ENCODE measurements at regions not wholly inside any gene's neighbourhood (a gene's known extent, or its start where the extent isn't known, plus 50 kb on each side); places are given as distances from the start of the nearest gene placed in this dataset.
"Not testable (repeated sequence)": the region's sequence is repeated elsewhere in the genome, so short reads cannot be mapped to it uniquely, and the experiment has no call there.

DNA sequence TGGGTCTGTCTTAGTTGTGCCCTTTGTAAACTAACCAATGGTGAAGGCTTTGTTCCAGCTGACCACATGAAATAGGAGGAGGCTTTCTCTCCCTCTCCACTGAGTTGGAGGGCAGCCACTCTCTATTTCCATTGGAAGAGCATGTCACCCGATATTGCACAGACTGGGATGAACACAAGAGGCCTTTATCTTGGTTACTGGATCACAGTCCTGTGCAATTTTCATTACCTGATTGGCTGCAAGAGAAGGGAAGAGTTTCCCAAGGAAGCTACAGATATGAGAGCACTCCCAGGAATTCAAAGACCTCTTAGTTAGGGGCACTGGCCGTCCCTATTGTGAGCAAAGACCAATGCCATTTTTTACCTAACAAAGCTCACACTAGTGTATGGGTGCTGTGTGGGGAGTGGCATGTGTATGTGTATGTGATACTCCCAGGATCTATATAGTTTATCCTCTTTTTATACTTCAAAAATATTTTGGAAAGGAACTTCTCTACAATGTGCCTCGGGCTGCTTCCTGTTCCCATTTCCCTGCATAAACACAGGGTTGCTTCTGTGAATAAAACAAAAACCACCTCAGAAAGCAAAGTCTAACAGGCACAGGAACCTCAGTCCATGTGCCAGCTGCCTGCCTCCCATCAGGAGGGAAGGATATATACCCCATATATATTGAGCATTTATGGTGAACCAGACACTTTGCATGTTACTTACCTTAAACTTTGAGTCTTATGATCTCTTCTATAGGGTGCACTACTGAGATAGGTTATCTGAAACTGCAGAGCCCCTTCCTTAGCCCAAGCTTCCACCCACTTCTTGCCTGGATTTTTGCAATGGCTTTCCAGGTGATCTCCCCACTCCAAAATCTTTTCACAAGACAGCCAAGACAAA, 126.5 kb downstream of the RASSF10 start:
- peak in 1 of 2 donors; percentile 74 for DNase-seq (ENCODE audit: low read depth in 2 of 2)

DNA sequence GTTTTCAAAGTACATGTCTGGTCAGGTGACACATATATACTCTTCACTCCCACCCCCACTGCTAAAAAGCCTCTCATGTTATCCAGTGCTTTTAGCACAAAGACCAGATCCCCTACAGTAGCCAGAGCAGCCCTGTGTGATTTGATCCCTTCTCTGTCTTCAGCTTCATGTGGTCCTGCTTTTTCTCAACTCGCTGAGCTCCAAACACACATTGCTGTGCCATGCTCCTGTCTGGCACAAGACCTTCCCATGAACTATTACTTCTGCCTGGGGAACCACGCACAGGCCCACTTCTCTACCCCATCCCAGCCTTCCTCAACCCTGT, 127.1 kb downstream of the RASSF10 start:
- no peak for DNase-seq (ENCODE audit: low read depth in 2 of 2)

DNA sequence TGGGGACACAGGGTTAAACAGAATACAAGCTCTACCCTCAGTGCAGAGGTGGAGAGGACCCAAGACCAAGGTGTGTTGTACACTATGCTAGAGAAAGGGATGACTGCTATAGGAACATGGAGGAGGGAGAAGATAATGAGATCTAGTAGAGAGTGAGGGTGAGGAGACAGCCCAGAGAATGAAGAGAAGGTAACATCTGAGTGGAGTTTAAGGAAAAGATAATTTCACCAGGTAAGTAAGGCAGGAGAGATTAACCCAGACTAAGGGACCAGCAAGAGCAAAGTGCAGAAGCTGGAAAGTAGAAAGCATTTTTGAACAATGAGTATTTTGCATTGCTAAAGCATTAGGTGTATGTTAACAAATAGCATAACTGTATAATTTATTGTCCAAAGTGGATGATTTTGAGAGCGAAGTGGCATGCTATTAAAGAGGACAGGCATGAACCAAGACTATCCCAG, 128.8 kb downstream of the RASSF10 start:
- DNase-seq (ENCODE audit: low read depth in 2 of 2), result no peak

DNA sequence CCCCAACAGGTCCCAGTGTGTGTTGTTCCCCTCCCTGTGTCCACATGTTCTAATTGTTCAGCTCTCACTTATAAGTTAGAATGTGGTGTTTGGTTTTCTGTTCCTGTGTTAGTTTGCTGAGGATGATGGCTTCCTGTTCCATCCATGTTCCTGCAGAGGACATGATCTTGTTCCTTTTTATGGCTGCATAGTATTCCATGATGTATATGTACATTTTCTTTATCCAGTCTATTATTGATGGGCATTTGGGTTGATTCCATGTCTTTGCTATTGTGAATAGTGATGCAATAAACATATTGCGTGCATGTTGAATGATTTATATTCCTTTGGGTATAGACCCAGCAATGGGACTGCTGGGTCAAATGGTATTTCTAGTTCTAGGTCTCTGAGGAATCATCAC, 130.0 kb downstream of the RASSF10 start:
- DNase-seq (ENCODE audit: low read depth in 2 of 2), result not testable (repeated sequence)

DNA sequence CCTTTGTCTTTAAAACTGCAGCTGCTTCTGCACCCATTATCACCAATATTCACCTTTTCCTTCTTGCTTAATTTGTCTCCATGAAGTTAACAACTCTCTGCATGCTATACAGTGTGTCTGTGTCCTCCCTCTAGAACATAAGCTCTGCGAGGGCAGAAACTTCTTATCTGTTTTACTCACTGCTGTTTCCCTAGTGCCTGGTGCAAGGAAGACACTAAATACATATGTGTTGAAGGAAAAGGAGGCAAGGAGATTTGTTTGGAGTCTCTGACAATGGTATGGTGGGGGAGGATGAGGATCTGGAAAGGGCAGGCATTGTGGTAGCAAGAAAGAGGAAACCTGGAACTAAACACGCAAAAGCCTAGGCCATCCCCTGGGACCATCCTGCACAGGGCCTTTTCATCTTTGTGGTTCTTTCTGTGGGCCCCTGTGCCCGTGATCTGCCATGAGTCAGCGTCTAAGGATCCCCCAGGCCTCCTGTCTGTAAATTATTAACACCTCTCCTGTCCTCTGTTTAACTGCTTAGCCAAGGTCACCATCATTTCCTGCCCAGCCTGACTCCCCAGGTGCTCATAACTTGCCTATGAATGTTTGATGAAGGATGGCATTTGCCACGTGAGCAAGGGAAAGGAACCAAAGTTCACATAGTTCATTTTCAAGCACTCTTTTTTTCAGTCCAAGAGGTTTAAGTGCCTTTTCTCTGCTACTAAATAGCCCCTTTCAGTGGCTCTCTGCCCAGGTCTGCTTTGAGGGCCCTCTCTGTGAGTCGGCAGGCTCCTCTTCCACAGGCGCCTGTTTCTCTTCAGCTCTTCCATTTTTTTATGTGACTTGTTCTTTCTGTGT, 131.1 kb downstream of the RASSF10 start:
- peak in 1 of 2 donors; percentile 72 for DNase-seq (ENCODE audit: low read depth in 2 of 2)

DNA sequence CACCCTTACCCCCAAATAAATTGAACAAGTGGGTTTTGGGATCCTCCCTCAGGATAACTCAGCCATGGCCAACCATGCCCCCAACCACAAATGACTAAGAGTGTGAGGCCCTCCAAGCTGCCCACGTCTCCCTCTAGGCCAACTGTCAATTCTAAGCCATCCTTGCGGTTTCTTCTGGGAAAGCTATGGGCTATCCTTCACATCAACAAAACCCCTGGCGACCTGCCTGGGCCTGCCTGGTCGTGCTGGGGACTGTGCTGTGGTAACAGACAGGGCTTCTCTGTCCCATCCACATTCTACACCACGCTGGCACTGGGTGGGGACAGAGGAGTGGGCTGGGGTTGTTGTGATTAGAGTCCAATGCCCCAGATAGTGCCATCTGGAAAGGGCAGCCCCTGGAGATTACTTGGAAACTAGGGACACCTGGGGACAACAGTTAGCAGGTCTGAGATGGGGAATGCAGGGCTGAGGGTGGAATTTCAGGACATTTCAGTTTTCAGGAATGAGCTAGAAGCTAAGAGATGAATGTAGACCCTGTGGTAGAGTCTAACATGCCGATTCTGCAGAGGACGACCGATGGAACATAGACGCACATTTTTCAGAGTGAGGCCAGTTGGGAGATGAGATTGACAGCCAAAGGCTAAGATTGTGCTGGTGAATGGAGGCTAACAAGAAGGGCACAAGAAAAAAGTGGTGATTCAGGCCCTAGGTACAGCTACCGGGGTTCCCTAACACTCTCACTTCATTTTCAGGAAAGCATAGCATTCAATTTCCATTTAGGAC, 131.9 kb downstream of the RASSF10 start:
- DNase-seq (ENCODE audit: low read depth in 2 of 2), result no peak

DNA sequence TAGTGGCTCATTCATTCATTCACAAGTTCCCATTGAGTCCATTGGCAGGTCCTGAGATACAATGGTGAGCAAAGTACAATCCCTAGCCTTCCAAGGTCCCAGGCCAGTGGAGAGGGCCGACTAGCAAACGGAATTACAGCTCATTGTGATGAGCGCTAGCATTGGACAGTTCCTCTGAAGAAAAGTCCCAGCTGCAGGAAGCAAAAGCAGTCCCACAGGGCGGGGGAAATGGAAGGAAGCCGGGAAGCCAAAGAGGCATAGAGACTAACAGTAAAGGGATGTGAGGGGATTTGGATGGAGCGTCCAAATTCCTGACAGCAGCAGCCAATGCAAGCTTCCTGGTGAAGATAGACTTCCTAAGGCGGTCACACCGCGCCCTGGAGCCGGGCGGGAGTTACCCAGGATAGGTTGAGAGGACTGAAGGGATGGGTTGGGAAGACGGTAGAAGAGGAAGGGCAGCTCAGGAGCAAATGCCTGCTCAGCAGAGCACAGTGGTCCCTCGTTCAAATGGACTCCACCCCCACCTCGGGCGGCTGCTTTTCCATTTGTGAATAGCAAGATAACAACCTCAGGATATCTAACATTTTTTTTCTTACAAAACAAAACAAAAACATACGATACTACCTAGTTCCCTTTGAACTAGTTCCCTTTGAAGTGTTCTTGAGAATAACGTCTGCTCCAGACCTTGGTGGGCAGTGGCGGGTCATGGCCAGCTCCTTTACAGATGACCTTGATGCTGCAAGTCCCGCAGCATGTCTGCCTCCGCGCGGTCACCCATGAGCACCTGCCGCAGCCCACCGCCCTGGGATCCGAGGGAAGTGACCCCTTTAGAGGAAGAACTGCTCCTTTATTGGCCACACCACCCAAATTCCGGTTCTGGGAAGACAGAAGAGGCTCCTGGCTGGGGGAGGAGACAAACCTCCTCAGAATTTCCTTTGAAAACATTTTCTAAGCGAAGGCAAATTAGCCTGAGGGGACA, 132.9 kb downstream of the RASSF10 start:
- peak in 1 of 2 donors; percentile 34 for DNase-seq (ENCODE audit: low read depth in 2 of 2)

DNA sequence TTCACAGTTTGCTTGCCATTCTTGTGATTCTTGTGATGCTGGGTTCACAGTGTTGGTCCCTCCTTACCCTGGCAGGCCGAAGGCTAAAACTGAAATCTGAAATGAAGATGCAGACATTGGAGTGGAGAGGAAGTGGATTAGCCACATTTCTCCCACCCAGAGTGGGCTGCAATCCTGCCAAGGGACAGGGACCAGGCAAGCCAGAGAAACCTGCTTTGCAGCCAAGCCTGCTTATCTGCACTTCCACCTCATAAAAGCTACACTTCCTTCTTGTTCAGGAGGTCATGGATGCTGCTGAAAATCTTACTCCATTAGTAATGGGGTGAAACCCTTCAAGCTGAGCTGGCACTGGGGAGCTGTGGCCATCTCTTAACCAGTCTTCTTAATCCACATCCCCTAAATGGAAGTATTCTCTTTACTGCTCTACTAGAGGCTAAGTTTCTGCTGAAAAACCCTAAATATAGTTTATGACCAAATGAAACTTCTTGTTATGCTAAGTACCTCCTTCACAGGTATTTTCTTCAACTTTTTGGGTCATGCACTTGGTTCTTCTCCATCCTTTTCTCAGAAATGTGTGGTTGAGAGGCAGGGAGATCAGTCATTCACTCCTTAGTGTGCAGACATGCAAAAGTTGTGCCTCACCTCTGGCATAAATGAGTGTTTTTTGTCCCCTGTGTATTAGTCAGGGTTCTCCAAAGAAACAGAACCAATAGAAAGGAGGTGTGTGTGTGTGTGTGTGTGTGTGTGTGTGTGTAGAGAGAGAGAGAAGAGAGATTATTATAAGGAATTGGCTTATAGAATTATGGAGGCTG, 133.9 kb upstream of the BMAL1 start:
- DNase-seq (ENCODE audit: low read depth in 2 of 2), result peak in 1 of 2 donors; percentile 23

DNA sequence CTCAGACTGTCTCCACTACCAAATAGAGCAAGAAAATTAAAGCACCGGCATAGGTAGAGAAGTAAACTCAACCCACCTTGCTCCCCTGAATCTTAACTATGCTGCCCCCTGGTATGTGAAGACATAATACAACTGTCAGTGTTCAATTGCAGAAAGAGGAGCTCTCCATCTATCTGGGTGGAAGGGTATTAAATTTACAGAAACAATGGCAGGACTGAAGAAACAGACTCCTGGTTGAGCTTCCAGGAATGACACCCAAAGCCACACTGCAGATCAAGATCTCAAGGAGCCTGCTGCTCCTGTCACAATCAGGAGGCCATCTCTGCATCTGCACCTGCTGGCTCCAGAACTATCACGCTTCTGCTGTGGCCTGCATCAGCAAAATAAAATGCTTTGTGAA, 132.1 kb upstream of the BMAL1 start:
- no peak for DNase-seq (ENCODE audit: low read depth in 2 of 2)

DNA sequence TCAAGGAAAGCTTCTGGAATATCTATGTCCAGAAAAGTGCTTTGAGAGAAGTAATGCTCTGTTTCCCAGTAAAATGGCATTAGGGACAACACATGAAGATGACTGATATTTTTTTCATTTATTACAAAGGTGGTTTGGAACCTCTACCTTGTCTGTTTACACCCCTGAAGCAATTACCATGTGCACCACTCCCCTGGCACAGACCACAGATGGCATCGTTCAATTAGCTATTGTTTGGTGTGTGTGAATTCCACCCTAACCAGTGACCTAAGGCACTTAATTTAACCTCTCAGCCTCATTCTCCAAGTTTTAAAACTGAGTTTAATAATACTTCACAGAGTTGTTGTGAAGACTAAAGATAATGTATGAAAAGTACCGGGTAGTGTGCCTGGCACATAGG, 127.6 kb upstream of the BMAL1 start:
- DNase-seq (ENCODE audit: low read depth in 2 of 2), result no peak

DNA sequence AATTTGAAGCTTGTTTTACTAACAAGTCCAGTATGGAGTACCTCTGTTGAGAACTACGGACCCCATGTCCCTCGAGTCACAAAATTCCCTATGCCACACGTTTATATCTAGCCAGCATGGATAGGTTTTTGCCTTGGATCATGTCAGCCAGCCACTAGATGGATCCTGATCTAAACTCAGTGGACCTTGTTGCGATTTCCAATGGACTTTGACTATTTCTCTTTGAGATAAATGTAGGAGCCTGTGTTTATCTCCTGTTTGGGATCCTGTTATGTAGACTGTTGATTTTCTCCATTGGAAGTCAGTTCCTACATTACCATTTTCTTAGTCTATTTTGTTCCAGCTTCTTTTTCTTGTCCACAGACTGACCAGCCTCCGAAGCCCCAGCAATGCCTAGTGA, 127.1 kb upstream of the BMAL1 start:
- DNase-seq (ENCODE audit: low read depth in 2 of 2), result no peak

DNA sequence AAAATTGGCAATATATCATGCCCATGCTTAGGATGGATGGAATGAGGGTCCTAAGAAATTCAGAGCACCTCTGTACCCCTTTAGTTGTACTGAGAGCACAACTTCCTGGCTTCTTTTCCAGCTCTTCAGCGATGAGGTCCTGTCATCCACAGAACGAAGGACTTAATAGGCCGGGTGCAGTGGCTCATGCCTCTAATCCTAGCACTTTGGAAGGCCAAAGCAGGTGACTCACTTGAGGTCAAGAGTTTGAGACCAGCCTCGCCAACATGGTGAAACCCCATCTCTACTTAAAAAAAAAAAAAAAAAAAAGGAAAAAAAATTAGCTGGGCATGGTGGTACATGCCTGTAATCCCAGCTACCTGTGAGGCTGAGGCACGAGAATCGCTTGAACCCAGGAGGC, 125.3 kb upstream of the BMAL1 start:
- DNase-seq (ENCODE audit: low read depth in 2 of 2), result no peak

DNA sequence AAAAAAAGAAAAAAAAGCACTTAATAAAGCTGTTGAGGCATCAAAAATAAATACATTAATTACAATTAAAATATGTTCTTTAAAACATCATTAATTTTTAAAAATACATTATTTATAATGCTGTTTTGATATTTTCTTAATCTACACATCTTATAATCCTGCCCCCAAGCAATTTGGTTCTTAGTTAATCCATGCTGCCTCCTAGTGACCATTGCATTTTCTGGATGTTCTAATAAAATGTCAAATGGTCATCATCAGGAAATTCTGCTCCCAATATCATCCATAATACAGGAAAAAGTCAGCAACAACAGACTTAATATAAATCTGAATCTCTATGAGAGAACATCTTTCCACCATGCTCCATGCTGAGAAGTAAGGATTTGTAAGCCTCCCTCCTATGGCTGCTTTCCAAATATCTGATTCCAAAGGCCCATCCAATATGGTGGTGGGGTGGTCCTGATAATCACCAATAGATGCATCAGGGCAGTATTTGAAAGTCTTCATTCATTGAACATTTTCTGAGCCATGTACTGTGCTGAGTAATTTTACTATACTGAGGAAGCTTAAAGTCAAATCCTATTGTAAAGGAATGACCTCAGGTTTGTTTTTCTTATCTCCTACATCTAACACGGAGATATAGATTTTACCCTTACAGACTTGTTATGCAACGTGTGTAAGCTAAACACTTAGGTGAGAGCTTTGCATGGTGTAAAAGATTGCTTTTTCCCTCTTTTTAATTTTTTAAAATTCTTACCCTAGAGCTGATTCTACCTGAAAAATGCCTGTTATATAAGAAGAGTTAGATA, 124.7 kb upstream of the BMAL1 start:
- peak; percentile 35 to 61 for DNase-seq (ENCODE audit: low read depth in 2 of 2)

DNA sequence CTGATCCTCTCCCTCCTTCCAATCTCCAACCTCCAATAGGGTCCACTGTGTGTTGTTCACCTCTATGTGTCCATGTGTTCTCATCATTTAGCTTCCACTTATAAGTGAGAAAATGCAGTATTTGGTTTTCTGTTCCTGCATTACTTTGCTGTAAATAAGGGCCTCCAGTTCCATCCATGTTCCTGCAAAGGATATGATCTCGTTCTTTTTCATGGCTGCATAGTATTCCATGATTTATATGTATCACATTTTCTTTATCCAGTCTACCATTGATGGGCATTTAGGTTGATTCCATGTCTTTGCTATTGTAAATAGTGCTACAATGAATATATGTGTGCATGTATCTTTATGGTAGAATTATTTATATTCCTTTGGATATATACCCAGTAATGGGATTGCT, 123.2 kb upstream of the BMAL1 start:
- DNase-seq (ENCODE audit: low read depth in 2 of 2), result not testable (repeated sequence)

DNA sequence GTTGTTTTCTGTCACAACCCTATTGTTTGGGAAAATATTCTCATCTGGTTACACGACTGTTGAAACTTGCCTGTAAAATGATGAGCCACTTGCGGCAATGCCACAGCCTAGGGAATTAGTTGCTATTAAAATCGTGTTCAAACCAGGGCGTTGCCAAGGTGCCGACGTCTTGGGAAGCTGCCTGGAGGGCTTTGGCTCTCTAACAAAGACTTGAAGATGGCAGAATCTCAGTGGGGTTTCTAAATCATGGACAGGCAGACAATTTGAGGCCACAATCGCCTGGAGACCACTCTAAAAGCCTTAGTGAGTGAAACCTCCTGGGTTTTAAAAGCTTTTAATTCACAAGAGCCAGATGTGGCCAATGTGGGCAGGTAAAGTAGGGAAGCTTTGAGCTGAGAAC, 117.2 kb upstream of the BMAL1 start:
- DNase-seq (ENCODE audit: low read depth in 2 of 2), result no peak

DNA sequence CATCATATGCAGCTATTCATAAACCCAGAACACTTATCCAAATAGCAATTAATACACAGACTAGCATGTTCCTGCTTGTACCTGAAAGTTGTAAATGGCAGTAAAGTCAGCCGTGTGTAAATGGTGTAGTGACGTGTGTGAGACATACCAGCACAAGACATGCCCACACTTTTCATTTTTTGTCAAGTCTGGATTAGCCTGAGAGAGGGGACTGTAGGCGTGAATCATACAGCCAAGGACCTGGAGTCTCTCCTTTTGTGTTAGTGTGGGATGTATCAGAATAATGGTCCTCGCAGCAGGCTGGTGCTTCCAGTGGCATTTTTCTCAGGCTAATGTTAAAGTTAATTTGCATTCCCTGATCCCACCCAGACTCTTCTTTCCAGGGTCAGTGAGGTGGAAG, 116.8 kb upstream of the BMAL1 start:
- DNase-seq (ENCODE audit: low read depth in 2 of 2), result no peak

DNA sequence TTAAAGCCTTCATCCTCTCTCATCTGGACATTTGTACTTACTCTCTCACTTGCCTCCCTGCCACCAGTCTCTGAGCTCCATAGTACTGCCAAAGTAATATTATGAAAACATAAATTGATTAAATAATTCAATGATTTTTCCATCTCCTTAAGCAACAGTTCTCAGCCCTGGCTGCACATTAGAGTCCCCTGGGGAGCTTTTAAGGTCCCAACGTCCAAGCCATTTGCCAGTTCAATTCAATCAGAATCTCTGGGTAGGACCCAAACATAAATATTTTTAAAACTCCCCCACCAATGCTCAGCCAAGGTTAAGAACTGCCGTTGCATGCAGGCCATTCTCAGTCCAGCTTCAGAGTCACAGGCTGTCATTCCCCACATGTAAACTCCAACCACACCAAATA, 114.4 kb upstream of the BMAL1 start:
- no peak for DNase-seq (ENCODE audit: low read depth in 2 of 2)

DNA sequence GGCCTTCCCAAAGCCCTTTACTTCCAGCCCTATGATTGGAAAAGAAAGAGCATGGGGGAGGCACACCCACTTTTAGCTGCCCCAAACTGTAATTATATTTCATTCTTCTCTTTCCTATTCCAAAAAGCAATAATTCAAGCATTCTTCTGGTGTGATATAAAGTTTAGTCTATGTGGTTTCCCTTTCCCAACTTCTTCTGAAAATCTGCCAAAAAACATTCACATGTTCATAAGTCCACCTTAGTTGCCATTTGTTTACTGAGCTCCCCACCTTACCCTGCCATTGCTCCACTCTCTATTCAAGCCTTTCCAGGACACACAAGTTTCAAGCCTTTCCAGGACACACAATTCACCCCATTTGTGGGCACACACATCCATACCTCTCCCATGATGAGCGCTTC, 111.6 kb upstream of the BMAL1 start:
- no peak for DNase-seq (ENCODE audit: low read depth in 2 of 2)

DNA sequence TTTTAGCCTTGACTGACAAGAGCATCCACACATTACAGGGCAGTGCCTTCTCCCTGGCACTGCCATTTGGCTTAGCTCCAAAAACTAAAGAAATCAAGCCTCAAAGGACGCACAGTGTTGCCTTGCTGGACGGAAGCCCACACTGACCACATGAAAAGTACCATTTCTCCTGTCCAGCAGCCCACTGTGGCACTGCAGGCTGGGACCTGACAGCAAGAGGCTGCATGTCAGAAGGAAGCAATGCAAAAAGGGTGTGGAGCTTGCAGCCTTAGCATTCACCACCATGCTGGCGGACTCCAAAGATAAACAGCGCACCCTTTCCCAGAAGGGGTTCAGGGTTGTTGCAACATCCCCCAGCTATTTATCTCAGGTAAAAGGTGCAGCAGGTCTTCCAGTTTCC, 109.3 kb upstream of the BMAL1 start:
- DNase-seq (ENCODE audit: low read depth in 2 of 2), result no peak
